Trophoblast cell (in vitro differentiated cells and primary cell): ENCODE measurements at regions not wholly inside any gene's neighbourhood (a gene's known extent, or its start where the extent isn't known, plus 50 kb on each side); places are given as distances from the start of the nearest gene placed in this dataset.

Experiments
- DNase-seq, 2 donors: peaks; one replicate each; pipeline ENCODE4 v3.0.0-alpha.2; 2016
- H2AFZ ChIP-seq: 2 replicates; pipeline ENCODE4 v1.6.1; 2013; ENCODE audit warnings: low read length, moderate library complexity, mild to moderate bottlenecking; ENCODE audit not compliant: insufficient read depth, poor library complexity
- H2AK5ac ChIP-seq: 2 replicates; pipeline ENCODE4 v1.6.1; 2013; ENCODE audit warnings: mild to moderate bottlenecking, low read length
- H2BK120ac ChIP-seq: 2 replicates; pipeline ENCODE4 v1.6.1; 2013; ENCODE audit warnings: low read length, mild to moderate bottlenecking, moderate library complexity; ENCODE audit not compliant: insufficient read depth, poor library complexity
- H2BK12ac ChIP-seq: 2 replicates; pipeline ENCODE4 v1.6.1; 2013; ENCODE audit warnings: mild to moderate bottlenecking, low read length, moderate library complexity
- H2BK5ac ChIP-seq: 2 replicates; pipeline ENCODE4 v1.6.1; 2013; ENCODE audit warnings: low read length, low read depth, moderate library complexity, mild to moderate bottlenecking; ENCODE audit not compliant: poor library complexity
- H3K14ac ChIP-seq: 2 replicates; pipeline ENCODE4 v1.6.1; 2013; ENCODE audit warnings: mild to moderate bottlenecking, low read length
- H3K18ac ChIP-seq: 2 replicates; pipeline ENCODE4 v1.6.1; 2013; ENCODE audit warnings: mild to moderate bottlenecking, low read length
- H3K23ac ChIP-seq: 2 replicates; pipeline ENCODE4 v1.6.1; 2013; ENCODE audit warnings: low read length
- H3K27ac ChIP-seq: 2 replicates; pipeline ENCODE4 v1.5.1; 2013; ENCODE audit warnings: low read depth, mild to moderate bottlenecking, inconsistent platforms, low read length, moderate library complexity
- H3K27me3 ChIP-seq: 2 replicates; pipeline ENCODE4 v1.6.1; 2013; ENCODE audit warnings: inconsistent platforms, mild to moderate bottlenecking, low read length, moderate library complexity; ENCODE audit not compliant: insufficient read depth
- H3K36me3 ChIP-seq, 2 experiments: 1 replicate in 1 of 2; 2 replicates in 1 of 2; pipeline ENCODE4 v1.6.1; 2013; ENCODE audit warnings: low read length in 2 of 2, mild to moderate bottlenecking in 2 of 2, moderate library complexity in 1 of 2; ENCODE audit not compliant: insufficient read depth in 2 of 2, control insufficient read depth in 1 of 2
- H3K4ac ChIP-seq: 2 replicates; pipeline ENCODE4 v1.6.1; 2013; ENCODE audit warnings: low read depth, mild to moderate bottlenecking, low read length, moderate library complexity
- H3K4me1 ChIP-seq, 2 experiments: 1 replicate in 1 of 2; 2 replicates in 1 of 2; pipeline ENCODE4 v1.6.1; 2013; ENCODE audit warnings: low read length in 2 of 2, mild to moderate bottlenecking in 2 of 2, moderate library complexity in 1 of 2; ENCODE audit not compliant: insufficient read depth in 2 of 2, control insufficient read depth in 1 of 2
- H3K4me2 ChIP-seq: 2 replicates; pipeline ENCODE4 v1.6.1; 2013; ENCODE audit warnings: inconsistent platforms, mild to moderate bottlenecking, low read length, moderate library complexity
- H3K4me3 ChIP-seq: 2 replicates; pipeline ENCODE4 v1.5.1; 2013; ENCODE audit warnings: mild to moderate bottlenecking, low read depth, low read length, inconsistent platforms
- H3K79me1 ChIP-seq: one replicate; pipeline ENCODE4 v1.6.1; 2013; ENCODE audit warnings: low read length
- H3K79me2 ChIP-seq: 2 replicates; pipeline ENCODE4 v1.6.1; 2013; ENCODE audit warnings: low read length, mild to moderate bottlenecking; ENCODE audit not compliant: control insufficient read depth, insufficient read depth, poor library complexity
- H3K9ac ChIP-seq: 2 replicates; pipeline ENCODE4 v1.6.1; 2013; ENCODE audit warnings: mild to moderate bottlenecking, low read length
- H3K9me3 ChIP-seq: 2 replicates; pipeline ENCODE4 v1.6.1; 2013; ENCODE audit warnings: low read depth, mild to moderate bottlenecking, control low read depth, inconsistent platforms, low read length; ENCODE audit not compliant: insufficient read depth
- H4K12ac ChIP-seq: 2 replicates; pipeline ENCODE4 v1.6.1; 2013; ENCODE audit warnings: low read depth, mild to moderate bottlenecking, low read length, moderate library complexity
- H4K8ac ChIP-seq: 2 replicates; pipeline ENCODE4 v1.6.1; 2013; ENCODE audit warnings: low read depth, mild to moderate bottlenecking, low read length, moderate library complexity
- H4K91ac ChIP-seq: one replicate; pipeline ENCODE4 v1.6.1; 2013; ENCODE audit warnings: low read depth, mild to moderate bottlenecking, low read length, moderate library complexity
- WGBS: extraction: QIAGEN DNeasy Blood & Tissue Kit; methylation state at CpG from one replicate; pipeline ENCODE4 v1.1.7; 2013; ENCODE audit warnings: missing lambda C conversion rate; ENCODE audit not compliant: insufficient read length, insufficient coverage; ENCODE audit errors: extremely low coverage; 5-methylcytosine and 5-hydroxymethylcytosine counted together

- Histone ChIP-seq H4K12ac (no peak overlapping the region), H3K36me3 (no peaks in the 10 kb centered on the region), H3K79me2 (no peaks in the 10 kb centered on the region), H3K14ac (no peak overlapping the region), H3K4me3 (no peak overlapping the region), H3K23ac (no peak overlapping the region), H3K18ac (no peak overlapping the region), H2BK5ac (no peak overlapping the region), H2BK12ac (no peak overlapping the region), H2AK5ac (no peak overlapping the region), H3K4me2 (no peak overlapping the region), H3K4ac (no peak overlapping the region), H4K91ac (peak overlapping the region; percentile 28), H2AFZ (no peak overlapping the region), H2BK120ac (no peak overlapping the region), H4K8ac (no peak overlapping the region), H3K9me3 (no peaks in the 10 kb centered on the region), H3K27ac (no peak overlapping the region), H3K9ac (no peak overlapping the region), H3K4me1 (peaks cover 14 to 23% of the 10 kb centered on the region in 2 experiments), H3K27me3 (no peaks in the 10 kb centered on the region), H3K79me1 (peaks cover 13% of the 10 kb centered on the region)
- no peak for DNase-seq
- no CpG with 5 or more reads among the region's 3 CpGs for WGBS
Observed at GRCh38 chr2:20147351-20147750, 77.6 kb downstream of the SDC1 start.

GRCh38 chr2:20146401-20146800 lies 78.5 kb downstream of the SDC1 start:
- H2AK5ac ChIP-seq = no peak overlapping the region
- WGBS = no CpG with 5 or more reads among the region's 2 CpGs

GRCh38 chr2:20145497-20146193 lies 79.3 kb downstream of the SDC1 start:
- Histone ChIP-seq H3K23ac (no peak overlapping the region), H3K27me3 (no peaks in the 10 kb centered on the region), H2BK120ac (peak overlapping the region; percentile 7), H4K12ac (no peak overlapping the region), H2AFZ (peak overlapping the region; percentile 8), H4K8ac (no peak overlapping the region), H3K79me1 (peaks cover 20% of the 10 kb centered on the region), H4K91ac (peak overlapping the region; percentile 47), H3K36me3 (no peaks in the 10 kb centered on the region), H3K4me3 (no peak overlapping the region), H3K14ac (no peak overlapping the region), H3K4me2 (no peak overlapping the region), H3K4ac (peak overlapping the region; percentile 2), H3K9me3 (no peaks in the 10 kb centered on the region), H2BK12ac (no peak overlapping the region), H2BK5ac (no peak overlapping the region), H2AK5ac (peak overlapping the region; percentile 4), H3K27ac (peak overlapping the region; percentile 11), H3K4me1 (peaks cover 17 to 25% of the 10 kb centered on the region in 2 experiments), H3K79me2 (no peaks in the 10 kb centered on the region), H3K18ac (no peak overlapping the region), H3K9ac (no peak overlapping the region)
- no CpG with 5 or more reads among the region's 11 CpGs for WGBS
- peak in 1 of 2 donors; percentile 24 for DNase-seq

More at GRCh38 chr2:20146401-20146800, 78.5 kb downstream of the SDC1 start:
- no peak overlapping the region for H3K4me3 ChIP-seq
- no peak overlapping the region for H4K91ac ChIP-seq
- H3K18ac ChIP-seq = no peak overlapping the region
- H3K4ac ChIP-seq = no peak overlapping the region
- H4K12ac ChIP-seq = no peak overlapping the region
- H2AFZ ChIP-seq = no peak overlapping the region
- no peak overlapping the region for H2BK120ac ChIP-seq
- H3K27me3 ChIP-seq = no peaks in the 10 kb centered on the region
- no peaks in the 10 kb centered on the region for H3K36me3 ChIP-seq
- H3K23ac ChIP-seq = no peak overlapping the region
- no peak overlapping the region for H4K8ac ChIP-seq
- H3K4me2 ChIP-seq = no peak overlapping the region
- no peaks in the 10 kb centered on the region for H3K79me2 ChIP-seq
- H3K14ac ChIP-seq = no peak overlapping the region
- H3K4me1 ChIP-seq = peaks cover 14 to 23% of the 10 kb centered on the region in 2 experiments
- H3K9me3 ChIP-seq = no peaks in the 10 kb centered on the region
- no peak overlapping the region for H3K9ac ChIP-seq
- H2BK12ac ChIP-seq = no peak overlapping the region
- no peak for DNase-seq
- no peak overlapping the region for H3K27ac ChIP-seq
- no peak overlapping the region for H2BK5ac ChIP-seq
- H3K79me1 ChIP-seq = peaks cover 14% of the 10 kb centered on the region

- Histone ChIP-seq H3K9ac (no peak overlapping the region), H2AK5ac (no peak overlapping the region), H3K9me3 (no peaks in the 10 kb centered on the region), H3K27ac (peak overlapping the region; percentile 49), H3K36me3 (no peaks in the 10 kb centered on the region), H4K12ac (no peak overlapping the region), H2BK12ac (no peak overlapping the region), H4K91ac (no peak overlapping the region), H3K23ac (no peak overlapping the region), H3K4me1 (peaks cover 17 to 26% of the 10 kb centered on the region in 2 experiments), H3K14ac (no peak overlapping the region), H3K4me3 (no peak overlapping the region), H3K79me2 (peaks cover under 1% of the 10 kb centered on the region), H2AFZ (no peak overlapping the region), H4K8ac (no peak overlapping the region), H3K79me1 (peaks cover 22% of the 10 kb centered on the region), H2BK5ac (peak overlapping the region; percentile 55), H3K4me2 (no peak overlapping the region), H3K4ac (no peak overlapping the region), H3K27me3 (no peaks in the 10 kb centered on the region), H3K18ac (no peak overlapping the region), H2BK120ac (no peak overlapping the region)
- WGBS = no CpG with 5 or more reads among the region's 6 CpGs
- DNase-seq = peak; percentile 81 to 93
Observed at GRCh38 chr2:20144861-20145260, 80.1 kb downstream of the SDC1 start.
